SK-N-SH (cell line): ENCODE measurements at regions not wholly inside any gene's neighbourhood (a gene's known extent, or its start where the extent isn't known, plus 50 kb on each side); places are given as distances from the start of the nearest gene placed in this dataset.

ENCODE experiments used
- CTCF ChIA-PET: fragments of 300-600, 350-600 bp; formaldehyde crosslinking; extraction: SDS; loops from one replicate; lab custom pipeline; 2021; lab: Yijun Ruan, JAX
- POLR2A ChIA-PET: fragments of 350-600 bp; sonication (Branson Sonifier 250); formaldehyde crosslinking; extraction: SDS; loops from one replicate; lab custom pipeline; 2020; ENCODE audit warnings: antibody characterized with exemption, inconsistent platforms; lab: Yijun Ruan, JAX
- DNase-seq: peaks from one replicate; pipeline ENCODE4 v3.0.0; 2012
- H2AFZ ChIP-seq: fragments of 200-600 bp; sonication (generic); 2 replicates; pipeline ENCODE4 v1.8.1; 2016; ENCODE audit warnings: antibody characterized with exemption, mild to moderate bottlenecking, low read depth
- H3F3A ChIP-seq: fragments of 200-600 bp; sonication (generic); replicated peaks from 2 replicates; pipeline ENCODE3; 2016; ENCODE audit warnings: antibody characterized with exemption, mild to moderate bottlenecking; ENCODE audit not compliant: insufficient read depth
- H3K27ac ChIP-seq, 2 experiments: fragments of 200-500 bp in 1 of 2; fragments of 200-600 bp in 1 of 2; sonication (Bioruptor generic) in 1 of 2; sonication (generic), shearing (Covaris generic) in 1 of 2; 2 replicates each; pipeline versions ENCODE4 v1.5.1 to v1.6.1; 2014 to 2016; ENCODE audit warnings: low read depth in 2 of 2, inconsistent platforms in 1 of 2, low read length in 1 of 2, mild to moderate bottlenecking in 1 of 2, mixed read lengths in 1 of 2
- H3K27me3 ChIP-seq: fragments of 200-600 bp; sonication (generic), shearing (Covaris generic); 2 replicates; pipeline ENCODE4 v1.6.1; 2016; ENCODE audit warnings: mixed run types; ENCODE audit not compliant: insufficient read depth
- H3K36me3 ChIP-seq, 2 experiments: fragments of 200-500 bp in 1 of 2; fragments of 200-600 bp in 1 of 2; sonication (Bioruptor generic) in 1 of 2; sonication (generic) in 1 of 2; replicated peaks in 1 of 2; 2 replicates each; pipeline versions ENCODE3 to v1.5.1; 2014 to 2016; ENCODE audit warnings: low read length in 1 of 2, mild to moderate bottlenecking in 1 of 2; ENCODE audit not compliant: insufficient read depth in 2 of 2, control insufficient read depth in 1 of 2
- H3K4me1 ChIP-seq, 2 experiments: fragments of 200-500 bp in 1 of 2; fragments of 200-600 bp in 1 of 2; sonication (Bioruptor generic) in 1 of 2; sonication (generic), shearing (Covaris generic) in 1 of 2; 2 replicates each; pipeline versions ENCODE4 v1.5.1 to v1.6.1; 2014 to 2016; ENCODE audit warnings: low read depth in 1 of 2, low read length in 1 of 2, mixed run types in 1 of 2; ENCODE audit not compliant: insufficient read depth in 2 of 2, control insufficient read depth in 1 of 2
- H3K4me2 ChIP-seq: fragments of 200-600 bp; sonication (generic), shearing (Covaris generic); 2 replicates; pipeline ENCODE4 v1.6.1; 2017; ENCODE audit warnings: mixed run types
- H3K4me3 ChIP-seq, 2 experiments: fragments of 200-500 bp in 1 of 2; fragments of 200-600 bp in 1 of 2; sonication (Bioruptor generic) in 1 of 2; sonication (generic), shearing (Covaris generic) in 1 of 2; 2 replicates each; pipeline versions ENCODE4 v1.5.1 to v1.8.1; 2014 to 2016; ENCODE audit warnings: low read depth in 2 of 2, inconsistent platforms in 1 of 2, low read length in 1 of 2, mild to moderate bottlenecking in 1 of 2, mixed read lengths in 1 of 2, moderate library complexity in 1 of 2
- H3K79me2 ChIP-seq: fragments of 200-600 bp; sonication (generic); 2 replicates; pipeline ENCODE4 v1.8.1; 2017; ENCODE audit warnings: mild to moderate bottlenecking; ENCODE audit not compliant: insufficient read depth
- H3K9ac ChIP-seq: fragments of 200-600 bp; sonication (generic); 2 replicates; pipeline ENCODE4 v1.6.1; 2017; ENCODE audit warnings: mixed run types
- H3K9me2 ChIP-seq: fragments of 200-600 bp; sonication (generic); 2 replicates; pipeline ENCODE4 v1.6.1; 2017; ENCODE audit warnings: mixed run types
- H3K9me3 ChIP-seq: fragments of 200-600 bp; sonication (generic); 2 replicates; pipeline ENCODE4 v1.6.1; 2017; ENCODE audit warnings: mixed run types, mild to moderate bottlenecking, moderate library complexity
- H4K20me1 ChIP-seq: fragments of 200-600 bp; sonication (generic); 2 replicates; pipeline ENCODE4 v1.6.1; 2017; ENCODE audit warnings: mild to moderate bottlenecking, mixed run types; ENCODE audit not compliant: insufficient read depth
- CHD2 ChIP-seq: fragments of 150-350 bp; IDR thresholded peaks from 2 replicates; pipeline ENCODE4 v1.6.1; 2018; ENCODE audit warnings: low read length; ENCODE audit not compliant: partially characterized antibody
- ELF1 ChIP-seq: IDR thresholded peaks from 2 replicates; pipeline ENCODE4 v1.4.0; 2012
- EP300 ChIP-seq, 2 experiments: IDR thresholded peaks; 2 replicates each; pipeline versions ENCODE4 v1.4.0 to v1.6.1; 2012; ENCODE audit warnings: borderline replicate concordance in 1 of 2, low read depth in 1 of 2, low read length in 1 of 2
- FOSL2 ChIP-seq: IDR thresholded peaks from 2 replicates; pipeline ENCODE4 v1.4.0; 2012; ENCODE audit warnings: low read depth, mild to moderate bottlenecking, moderate library complexity, borderline replicate concordance
- FOXJ3 ChIP-seq: sonication (generic); formaldehyde crosslinking; IDR thresholded peaks from 2 replicates; pipeline ENCODE4 v1.5.1; 2020; ENCODE audit warnings: mild to moderate bottlenecking, missing genetic modification reagents
- FOXM1 ChIP-seq: IDR thresholded peaks from 2 replicates; pipeline ENCODE4 v1.4.0; 2012; ENCODE audit warnings: low read depth, mild to moderate bottlenecking
- GABPA ChIP-seq: IDR thresholded peaks from 2 replicates; pipeline ENCODE4 v1.4.0; 2012; ENCODE audit warnings: low read depth, mild to moderate bottlenecking
- GATA2 ChIP-seq: sonication (generic); formaldehyde crosslinking; IDR thresholded peaks from 2 replicates; pipeline ENCODE4 v1.5.0; 2020; ENCODE audit warnings: mild to moderate bottlenecking, missing genetic modification reagents
- MXI1 ChIP-seq: IDR thresholded peaks from 2 replicates; pipeline ENCODE4 v1.6.1; 2012; ENCODE audit warnings: mild to moderate bottlenecking, low read depth, low read length, improper control_type of control experiment
- NRF1 ChIP-seq: IDR thresholded peaks from 2 replicates; pipeline ENCODE4 v1.6.1; 2012; ENCODE audit warnings: low read depth, mild to moderate bottlenecking, low read length
- POLR2AphosphoS5 ChIP-seq: IDR thresholded peaks from 2 replicates; pipeline ENCODE4 v1.6.1; 2012; ENCODE audit warnings: low read depth, low read length
- RAD21 ChIP-seq: IDR thresholded peaks from 2 replicates; pipeline ENCODE4 v1.6.1; 2012; ENCODE audit warnings: mild to moderate bottlenecking, low read length
- RCOR1 ChIP-seq: fragments of 150-350 bp; IDR thresholded peaks from 2 replicates; pipeline ENCODE4 v1.6.1; 2017; ENCODE audit warnings: antibody characterized with exemption, low read length
- TEAD4 ChIP-seq: IDR thresholded peaks from 2 replicates; pipeline ENCODE4 v1.4.0; 2012; ENCODE audit warnings: mild to moderate bottlenecking, borderline replicate concordance; ENCODE audit not compliant: insufficient read depth
- WGBS: methylation state at CpG from one replicate; pipeline ENCODE4 v1.1.6; 2017; ENCODE audit warnings: low lambda C conversion rate; 5-methylcytosine and 5-hydroxymethylcytosine counted together
- TF ChIP-seq, protein P1 (sequence below): fragments of 200-600 bp; sonication (generic); IDR thresholded peaks from 2 replicates; pipeline ENCODE4 v1.6.1; 2017; ENCODE audit warnings: antibody characterized with exemption, mild to moderate bottlenecking, moderate library complexity
- TF ChIP-seq, protein P2 (sequence below): IDR thresholded peaks from 2 replicates; pipeline ENCODE4; 2012
- TF ChIP-seq, protein P3 (sequence below): IDR thresholded peaks from 2 replicates; pipeline ENCODE4 v1.6.1; 2012; ENCODE audit warnings: mild to moderate bottlenecking, low read depth, low read length, moderate library complexity
- TF ChIP-seq, protein P4 (sequence below): IDR thresholded peaks from 2 replicates; pipeline ENCODE4 v1.4.0; 2012; ENCODE audit warnings: low read depth, borderline replicate concordance
- TF ChIP-seq, protein P5 (sequence below): IDR thresholded peaks from 2 replicates; pipeline ENCODE4 v1.4.0; 2012; ENCODE audit warnings: low read depth
- TF ChIP-seq, protein P6 (sequence below): IDR thresholded peaks from 2 replicates; pipeline ENCODE4 v1.4.0; 2012; ENCODE audit warnings: low read depth, borderline replicate concordance

DNA sequence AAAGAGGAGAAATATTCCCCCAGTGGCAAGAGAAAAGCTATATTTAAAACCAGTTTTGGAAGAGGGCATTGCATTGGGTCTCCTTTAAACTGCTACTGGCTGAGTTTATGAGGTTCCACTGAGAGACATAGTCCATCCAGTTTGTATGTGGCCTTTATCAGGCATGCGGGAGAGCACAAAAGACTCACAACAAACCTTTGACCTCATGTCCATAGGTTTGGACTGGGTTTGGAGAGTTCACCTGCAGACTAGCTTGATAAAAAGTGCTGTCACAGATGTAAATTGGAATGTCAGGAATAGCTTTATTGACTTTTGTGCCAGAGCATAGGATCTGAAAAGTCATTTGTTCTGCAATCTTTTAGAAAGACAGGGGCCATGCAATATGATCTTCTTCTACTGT, 131.0 kb upstream of the NRIP1 start:
- Histone ChIP-seq H4K20me1 (no peaks in the 10 kb centered on the region), H3K79me2 (no peaks in the 10 kb centered on the region), H3K9ac (no peak overlapping the region), H3F3A (no peaks in the 10 kb centered on the region), H3K4me2 (no peak overlapping the region), H3K9me3 (no peaks in the 10 kb centered on the region), H3K9me2 (no peaks in the 10 kb centered on the region), H3K4me3 (no peak overlapping the region), H3K36me3 (no peaks in the 10 kb centered on the region), H3K27ac (no peak overlapping the region), H3K4me1 (no peaks in the 10 kb centered on the region), H3K27me3 (no peaks in the 10 kb centered on the region; the same call in 1 of the 2 replicates), H2AFZ (no peak overlapping the region)
- TF ChIP-seq RCOR1 (no peak), EP300 (IDR thresholded peaks at IDR 0.05; ENCODE audit: borderline replicate concordance in 1 of 2, low read depth in 1 of 2, low read length in 1 of 2) (no peak), NRF1 (no peak), FOXM1 (no peak), FOSL2 (no peak), GATA2 (CRISPR knock-in tag) (no peak), ELF1 (no peak), POLR2AphosphoS5 (no peak), CHD2 (no peak), FOXJ3 (CRISPR knock-in tag) (no peak), RAD21 (no peak), TEAD4 (no peak), MXI1 (no peak), GABPA (no peak)
- TF ChIP-seq, protein P1, sequence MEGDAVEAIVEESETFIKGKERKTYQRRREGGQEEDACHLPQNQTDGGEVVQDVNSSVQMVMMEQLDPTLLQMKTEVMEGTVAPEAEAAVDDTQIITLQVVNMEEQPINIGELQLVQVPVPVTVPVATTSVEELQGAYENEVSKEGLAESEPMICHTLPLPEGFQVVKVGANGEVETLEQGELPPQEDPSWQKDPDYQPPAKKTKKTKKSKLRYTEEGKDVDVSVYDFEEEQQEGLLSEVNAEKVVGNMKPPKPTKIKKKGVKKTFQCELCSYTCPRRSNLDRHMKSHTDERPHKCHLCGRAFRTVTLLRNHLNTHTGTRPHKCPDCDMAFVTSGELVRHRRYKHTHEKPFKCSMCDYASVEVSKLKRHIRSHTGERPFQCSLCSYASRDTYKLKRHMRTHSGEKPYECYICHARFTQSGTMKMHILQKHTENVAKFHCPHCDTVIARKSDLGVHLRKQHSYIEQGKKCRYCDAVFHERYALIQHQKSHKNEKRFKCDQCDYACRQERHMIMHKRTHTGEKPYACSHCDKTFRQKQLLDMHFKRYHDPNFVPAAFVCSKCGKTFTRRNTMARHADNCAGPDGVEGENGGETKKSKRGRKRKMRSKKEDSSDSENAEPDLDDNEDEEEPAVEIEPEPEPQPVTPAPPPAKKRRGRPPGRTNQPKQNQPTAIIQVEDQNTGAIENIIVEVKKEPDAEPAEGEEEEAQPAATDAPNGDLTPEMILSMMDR, result no peak
- TF ChIP-seq, protein P2, sequence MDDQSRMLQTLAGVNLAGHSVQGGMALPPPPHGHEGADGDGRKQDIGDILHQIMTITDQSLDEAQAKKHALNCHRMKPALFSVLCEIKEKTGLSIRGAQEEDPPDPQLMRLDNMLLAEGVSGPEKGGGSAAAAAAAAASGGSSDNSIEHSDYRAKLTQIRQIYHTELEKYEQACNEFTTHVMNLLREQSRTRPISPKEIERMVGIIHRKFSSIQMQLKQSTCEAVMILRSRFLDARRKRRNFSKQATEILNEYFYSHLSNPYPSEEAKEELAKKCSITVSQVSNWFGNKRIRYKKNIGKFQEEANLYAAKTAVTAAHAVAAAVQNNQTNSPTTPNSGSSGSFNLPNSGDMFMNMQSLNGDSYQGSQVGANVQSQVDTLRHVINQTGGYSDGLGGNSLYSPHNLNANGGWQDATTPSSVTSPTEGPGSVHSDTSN, result no peak
- TF ChIP-seq, protein P3, sequence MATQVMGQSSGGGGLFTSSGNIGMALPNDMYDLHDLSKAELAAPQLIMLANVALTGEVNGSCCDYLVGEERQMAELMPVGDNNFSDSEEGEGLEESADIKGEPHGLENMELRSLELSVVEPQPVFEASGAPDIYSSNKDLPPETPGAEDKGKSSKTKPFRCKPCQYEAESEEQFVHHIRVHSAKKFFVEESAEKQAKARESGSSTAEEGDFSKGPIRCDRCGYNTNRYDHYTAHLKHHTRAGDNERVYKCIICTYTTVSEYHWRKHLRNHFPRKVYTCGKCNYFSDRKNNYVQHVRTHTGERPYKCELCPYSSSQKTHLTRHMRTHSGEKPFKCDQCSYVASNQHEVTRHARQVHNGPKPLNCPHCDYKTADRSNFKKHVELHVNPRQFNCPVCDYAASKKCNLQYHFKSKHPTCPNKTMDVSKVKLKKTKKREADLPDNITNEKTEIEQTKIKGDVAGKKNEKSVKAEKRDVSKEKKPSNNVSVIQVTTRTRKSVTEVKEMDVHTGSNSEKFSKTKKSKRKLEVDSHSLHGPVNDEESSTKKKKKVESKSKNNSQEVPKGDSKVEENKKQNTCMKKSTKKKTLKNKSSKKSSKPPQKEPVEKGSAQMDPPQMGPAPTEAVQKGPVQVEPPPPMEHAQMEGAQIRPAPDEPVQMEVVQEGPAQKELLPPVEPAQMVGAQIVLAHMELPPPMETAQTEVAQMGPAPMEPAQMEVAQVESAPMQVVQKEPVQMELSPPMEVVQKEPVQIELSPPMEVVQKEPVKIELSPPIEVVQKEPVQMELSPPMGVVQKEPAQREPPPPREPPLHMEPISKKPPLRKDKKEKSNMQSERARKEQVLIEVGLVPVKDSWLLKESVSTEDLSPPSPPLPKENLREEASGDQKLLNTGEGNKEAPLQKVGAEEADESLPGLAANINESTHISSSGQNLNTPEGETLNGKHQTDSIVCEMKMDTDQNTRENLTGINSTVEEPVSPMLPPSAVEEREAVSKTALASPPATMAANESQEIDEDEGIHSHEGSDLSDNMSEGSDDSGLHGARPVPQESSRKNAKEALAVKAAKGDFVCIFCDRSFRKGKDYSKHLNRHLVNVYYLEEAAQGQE, result no peak
- TF ChIP-seq, protein P4, sequence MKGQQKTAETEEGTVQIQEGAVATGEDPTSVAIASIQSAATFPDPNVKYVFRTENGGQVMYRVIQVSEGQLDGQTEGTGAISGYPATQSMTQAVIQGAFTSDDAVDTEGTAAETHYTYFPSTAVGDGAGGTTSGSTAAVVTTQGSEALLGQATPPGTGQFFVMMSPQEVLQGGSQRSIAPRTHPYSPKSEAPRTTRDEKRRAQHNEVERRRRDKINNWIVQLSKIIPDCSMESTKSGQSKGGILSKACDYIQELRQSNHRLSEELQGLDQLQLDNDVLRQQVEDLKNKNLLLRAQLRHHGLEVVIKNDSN, result no peak
- TF ChIP-seq, protein P5, sequence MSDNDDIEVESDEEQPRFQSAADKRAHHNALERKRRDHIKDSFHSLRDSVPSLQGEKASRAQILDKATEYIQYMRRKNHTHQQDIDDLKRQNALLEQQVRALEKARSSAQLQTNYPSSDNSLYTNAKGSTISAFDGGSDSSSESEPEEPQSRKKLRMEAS, result no peak
- TF ChIP-seq, protein P6, sequence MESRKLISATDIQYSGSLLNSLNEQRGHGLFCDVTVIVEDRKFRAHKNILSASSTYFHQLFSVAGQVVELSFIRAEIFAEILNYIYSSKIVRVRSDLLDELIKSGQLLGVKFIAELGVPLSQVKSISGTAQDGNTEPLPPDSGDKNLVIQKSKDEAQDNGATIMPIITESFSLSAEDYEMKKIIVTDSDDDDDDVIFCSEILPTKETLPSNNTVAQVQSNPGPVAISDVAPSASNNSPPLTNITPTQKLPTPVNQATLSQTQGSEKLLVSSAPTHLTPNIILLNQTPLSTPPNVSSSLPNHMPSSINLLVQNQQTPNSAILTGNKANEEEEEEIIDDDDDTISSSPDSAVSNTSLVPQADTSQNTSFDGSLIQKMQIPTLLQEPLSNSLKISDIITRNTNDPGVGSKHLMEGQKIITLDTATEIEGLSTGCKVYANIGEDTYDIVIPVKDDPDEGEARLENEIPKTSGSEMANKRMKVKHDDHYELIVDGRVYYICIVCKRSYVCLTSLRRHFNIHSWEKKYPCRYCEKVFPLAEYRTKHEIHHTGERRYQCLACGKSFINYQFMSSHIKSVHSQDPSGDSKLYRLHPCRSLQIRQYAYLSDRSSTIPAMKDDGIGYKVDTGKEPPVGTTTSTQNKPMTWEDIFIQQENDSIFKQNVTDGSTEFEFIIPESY, result no peak
- no peak for DNase-seq
- CTCF ChIA-PET, result no interaction called here
- 11% methylated on average over 1 of the region's 1 CpG for WGBS
- POLR2A ChIA-PET, result interaction anchor here (0.6 kb wide), 1 partner anchor 10 kb away, joined by 4 read pairs; no protein-coding TSS in a partner anchor
